H1 (cell line): ENCODE measurements at regions not wholly inside any gene's neighbourhood (a gene's known extent, or its start where the extent isn't known, plus 50 kb on each side); places are given as distances from the start of the nearest gene placed in this dataset.

Experiments used
- CTCF ChIA-PET: fragments of 300-600 bp; sonication (Branson Sonifier 250); formaldehyde crosslinking; loops from one replicate; lab custom pipeline; 2021; ENCODE audit not compliant: partially characterized antibody; lab: Charles Lee
- POLR2A ChIA-PET: fragments of 300-600 bp; sonication (Branson Sonifier 250); formaldehyde crosslinking; loops from one replicate; lab custom pipeline; 2021; ENCODE audit warnings: inconsistent platforms; ENCODE audit not compliant: partially characterized antibody; lab: Charles Lee
- DNase-seq, 2 experiments: peaks; one replicate each; pipeline versions ENCODE4 v3.0.0 to v3.0.0-alpha.2; 2010 to 2022; ENCODE audit warnings: low spot score in 2 of 2, low read depth in 1 of 2, mixed read lengths in 1 of 2
- FAIRE-seq: peaks from 2 replicates; lab custom pipeline; 2011; peaks lifted over from hg19 to GRCh38; lab: Jason Lieb, UNC
- H2AFZ ChIP-seq: 2 replicates; pipeline ENCODE4 v1.8.1; 2012; ENCODE audit warnings: low read length, inconsistent platforms
- H2AK5ac ChIP-seq: 2 replicates; pipeline ENCODE4 v1.6.1; 2013; ENCODE audit warnings: low read depth, low read length
- H2BK120ac ChIP-seq: replicated peaks from 2 replicates; pipeline ENCODE3; 2013; ENCODE audit warnings: low read depth, low read length, inconsistent platforms
- H2BK12ac ChIP-seq: 2 replicates; pipeline ENCODE4 v1.6.1; 2013; ENCODE audit warnings: low read depth, low read length
- H2BK15ac ChIP-seq: 2 replicates; pipeline ENCODE4 v1.6.1; 2013; ENCODE audit warnings: low read length
- H2BK20ac ChIP-seq: 2 replicates; pipeline ENCODE4 v1.6.1; 2013; ENCODE audit warnings: low read length
- H2BK5ac ChIP-seq: 2 replicates; pipeline ENCODE4 v1.6.1; 2013; ENCODE audit warnings: low read depth, low read length
- H3K14ac ChIP-seq: 2 replicates; pipeline ENCODE4 v1.6.1; 2013; ENCODE audit warnings: inconsistent platforms; ENCODE audit not compliant: insufficient read length
- H3K18ac ChIP-seq: 2 replicates; pipeline ENCODE4 v1.6.1; 2013; ENCODE audit warnings: low read length; ENCODE audit errors: extremely low read depth
- H3K23ac ChIP-seq: 2 replicates; pipeline ENCODE4 v1.6.1; 2013; ENCODE audit warnings: inconsistent platforms; ENCODE audit not compliant: insufficient read length
- H3K23me2 ChIP-seq: 2 replicates; pipeline ENCODE4 v1.6.1; 2013; ENCODE audit warnings: low read depth, low read length
- H3K27ac ChIP-seq: 2 replicates; pipeline ENCODE4 v1.6.1; 2011; ENCODE audit warnings: low read depth, low read length, inconsistent platforms
- H3K27me3 ChIP-seq, 4 experiments: replicated peaks in 1 of 4; 1 replicate in 1 of 4; 2 replicates in 3 of 4; pipeline versions ENCODE4 v1.6.1 to v1.8.1; 2011 to 2013; ENCODE audit warnings: low read length in 3 of 4, mild to moderate bottlenecking in 3 of 4, inconsistent platforms in 2 of 4, mixed read lengths in 2 of 4, moderate library complexity in 1 of 4; ENCODE audit not compliant: control insufficient read depth in 3 of 4, insufficient read depth in 3 of 4; ENCODE audit errors: extremely low read depth in 1 of 4
- H3K36me3 ChIP-seq, 4 experiments: 2 replicates each; pipeline versions ENCODE4 v1.6.1 to v1.8.1; 2011 to 2013; ENCODE audit warnings: mild to moderate bottlenecking in 4 of 4, low read length in 3 of 4, moderate library complexity in 2 of 4, control low read depth in 1 of 4, inconsistent platforms in 1 of 4; ENCODE audit not compliant: insufficient read depth in 4 of 4, control insufficient read depth in 2 of 4
- H3K4ac ChIP-seq: replicated peaks from 2 replicates; pipeline ENCODE3; 2013; ENCODE audit warnings: low read length, low read depth, mixed read lengths, inconsistent platforms; ENCODE audit not compliant: insufficient read length
- H3K4me1 ChIP-seq, 4 experiments: replicated peaks in 1 of 4; 1 replicate in 1 of 4; 2 replicates in 3 of 4; pipeline versions ENCODE4 v1.6.1 to v1.8.1; 2011 to 2013; ENCODE audit warnings: low read length in 3 of 4, inconsistent platforms in 2 of 4, mixed read lengths in 1 of 4; ENCODE audit not compliant: insufficient read depth in 4 of 4, control insufficient read depth in 3 of 4
- H3K4me2 ChIP-seq, 2 experiments: 2 replicates each; pipeline versions ENCODE4 v1.6.1 to v1.8.1; 2011 to 2013; ENCODE audit warnings: low read depth in 2 of 2, low read length in 2 of 2, control low read depth in 1 of 2, inconsistent platforms in 1 of 2, mild to moderate bottlenecking in 1 of 2; ENCODE audit not compliant: insufficient read depth in 1 of 2
- H3K4me3 ChIP-seq, 4 experiments: fragments of 200-600, 300-600 bp in 1 of 4; sonication (generic), shearing (Covaris generic), sonication (Bioruptor Twin) in 1 of 4; 2 replicates each; pipeline versions ENCODE4 v1.5.1 to v1.8.1; 2011 to 2016; ENCODE audit warnings: low read length in 4 of 4, low read depth in 3 of 4, control low read depth in 2 of 4, inconsistent platforms in 2 of 4, mild to moderate bottlenecking in 2 of 4, mixed read lengths in 1 of 4, moderate library complexity in 1 of 4; ENCODE audit not compliant: insufficient read depth in 2 of 4; ENCODE audit errors: extremely low read depth in 1 of 4
- H3K56ac ChIP-seq: replicated peaks from 2 replicates; pipeline ENCODE3; 2013; ENCODE audit warnings: low read depth, mild to moderate bottlenecking, mixed read lengths, low read length, inconsistent platforms; ENCODE audit not compliant: insufficient read length
- H3K79me1 ChIP-seq: 2 replicates; pipeline ENCODE4 v1.6.1; 2013; ENCODE audit warnings: low read depth, low read length, control low read depth
- H3K79me2 ChIP-seq, 2 experiments: 2 replicates each; pipeline versions ENCODE4 v1.6.1 to v1.8.1; 2012 to 2013; ENCODE audit warnings: low read length in 2 of 2, mild to moderate bottlenecking in 2 of 2, inconsistent platforms in 1 of 2; ENCODE audit not compliant: insufficient read depth in 2 of 2, control insufficient read depth in 1 of 2
- H3K9ac ChIP-seq, 4 experiments: replicated peaks in 1 of 4; 1 replicate in 1 of 4; 2 replicates in 3 of 4; pipeline versions ENCODE4 v1.6.1 to v1.8.1; 2011 to 2013; ENCODE audit warnings: low read depth in 3 of 4, low read length in 3 of 4, control low read depth in 2 of 4, mild to moderate bottlenecking in 2 of 4, moderate library complexity in 2 of 4, inconsistent platforms in 1 of 4; ENCODE audit errors: extremely low read depth in 1 of 4
- H3K9me3 ChIP-seq, 2 experiments: 2 replicates each; pipeline versions ENCODE4 v1.6.1 to v1.8.1; 2012 to 2013; ENCODE audit warnings: mild to moderate bottlenecking in 2 of 2, moderate library complexity in 2 of 2, control low read depth in 1 of 2, inconsistent platforms in 1 of 2, low read depth in 1 of 2, low read length in 1 of 2, mixed read lengths in 1 of 2; ENCODE audit not compliant: insufficient read depth in 2 of 2
- H4K20me1 ChIP-seq, 2 experiments: replicated peaks in 1 of 2; 2 replicates each; pipeline versions ENCODE3 to v1.8.1; 2011 to 2013; ENCODE audit warnings: inconsistent platforms in 2 of 2, low read length in 2 of 2, mild to moderate bottlenecking in 1 of 2; ENCODE audit not compliant: insufficient read depth in 2 of 2, control insufficient read depth in 1 of 2
- H4K5ac ChIP-seq: 2 replicates; pipeline ENCODE4 v1.6.1; 2013; ENCODE audit warnings: low read length, low read depth, mixed read lengths, inconsistent platforms; ENCODE audit not compliant: insufficient read length
- H4K8ac ChIP-seq: 2 replicates; pipeline ENCODE4 v1.8.0; 2013; ENCODE audit warnings: mild to moderate bottlenecking, moderate library complexity, low read length, inconsistent platforms; ENCODE audit not compliant: insufficient read depth; ENCODE audit errors: extremely low read depth
- H4K91ac ChIP-seq: replicated peaks from 2 replicates; pipeline ENCODE3; 2013; ENCODE audit warnings: low read length, mixed read lengths, inconsistent platforms; ENCODE audit not compliant: insufficient read length
- ASH2L ChIP-seq: fragments of 200-600, 300-600 bp; sonication (generic); IDR thresholded peaks from one replicate; pipeline ENCODE4 v1.7.1; 2017; ENCODE audit warnings: low read length
- BCL11A ChIP-seq, 2 experiments: IDR thresholded peaks; one replicate each; pipeline ENCODE4 v1.6.1; 2011; ENCODE audit warnings: low read depth in 2 of 2, low read length in 2 of 2, mild to moderate bottlenecking in 2 of 2
- E2F6 ChIP-seq: IDR thresholded peaks from 2 replicates; pipeline ENCODE4 v1.6.1; 2012; ENCODE audit warnings: inconsistent platforms
- EP300 ChIP-seq, 2 experiments: IDR thresholded peaks; 1 replicate in 1 of 2; 2 replicates in 1 of 2; pipeline ENCODE4 v1.6.1; 2011 to 2012; ENCODE audit warnings: low read depth in 2 of 2, low read length in 2 of 2, mild to moderate bottlenecking in 2 of 2, borderline replicate concordance in 1 of 2, inconsistent platforms in 1 of 2, moderate library complexity in 1 of 2
- EZH2 ChIP-seq: fragments of 200-600 bp; sonication (generic); IDR thresholded peaks from 2 replicates; pipeline ENCODE4 v1.7.1; 2012; ENCODE audit warnings: low read depth, mild to moderate bottlenecking, moderate library complexity, low read length, inconsistent platforms; ENCODE audit not compliant: severe bottlenecking
- KDM5A ChIP-seq: fragments of 200-600 bp; IDR thresholded peaks from 2 replicates; pipeline ENCODE4 v1.7.1; 2012; ENCODE audit warnings: mild to moderate bottlenecking, low read length, inconsistent platforms, mixed read lengths
- POU5F1 ChIP-seq: IDR thresholded peaks from 2 replicates; pipeline ENCODE4 v1.6.1; 2011; ENCODE audit warnings: low read depth, mild to moderate bottlenecking, low read length, moderate library complexity
- RBBP5 ChIP-seq: IDR thresholded peaks from 2 replicates; pipeline ENCODE4 v1.7.1; 2012; ENCODE audit warnings: low read depth, mild to moderate bottlenecking, inconsistent platforms, low read length, moderate library complexity, borderline replicate concordance
- RXRA ChIP-seq: IDR thresholded peaks from 2 replicates; pipeline ENCODE4 v1.6.1; 2011; ENCODE audit warnings: low read depth, mild to moderate bottlenecking, low read length, moderate library complexity; ENCODE audit not compliant: insufficient read depth
- SIN3A ChIP-seq, 2 experiments: IDR thresholded peaks in 1 of 2; conservative IDR thresholded peaks in 1 of 2; 2 replicates each; pipeline ENCODE4 v1.6.1; 2011 to 2012; ENCODE audit warnings: low read length in 2 of 2, improper control_type of control experiment in 1 of 2, low read depth in 1 of 2, mild to moderate bottlenecking in 1 of 2
- SP4 ChIP-seq: IDR thresholded peaks from 2 replicates; pipeline ENCODE4 v1.6.1; 2012; ENCODE audit warnings: low read length, inconsistent platforms
- USF2 ChIP-seq: IDR thresholded peaks from 2 replicates; pipeline ENCODE4 v1.6.1; 2011; ENCODE audit warnings: low read length, improper control_type of control experiment
- ZNF274 ChIP-seq: IDR thresholded peaks from 2 replicates; pipeline ENCODE4 v1.7.0; 2012; ENCODE audit warnings: low read length, borderline replicate concordance; ENCODE audit errors: extremely low read depth
- WGBS, 2 experiments: shearing (Covaris generic) in 1 of 2; methylation state at CpG; one replicate each; pipeline versions ENCODE4 v1.1.6 to v1.1.7; 2013 to 2015; ENCODE audit warnings: low lambda C conversion rate in 2 of 2, mixed read lengths in 2 of 2, inconsistent platforms in 1 of 2, low coverage in 1 of 2, missing lambda C conversion rate in 1 of 2; ENCODE audit not compliant: insufficient replicate concordance in 2 of 2, insufficient coverage in 1 of 2, insufficient read length in 1 of 2; ENCODE audit errors: extremely low coverage in 1 of 2, missing lambda C conversion rate in 1 of 2; 5-methylcytosine and 5-hydroxymethylcytosine counted together

DNA sequence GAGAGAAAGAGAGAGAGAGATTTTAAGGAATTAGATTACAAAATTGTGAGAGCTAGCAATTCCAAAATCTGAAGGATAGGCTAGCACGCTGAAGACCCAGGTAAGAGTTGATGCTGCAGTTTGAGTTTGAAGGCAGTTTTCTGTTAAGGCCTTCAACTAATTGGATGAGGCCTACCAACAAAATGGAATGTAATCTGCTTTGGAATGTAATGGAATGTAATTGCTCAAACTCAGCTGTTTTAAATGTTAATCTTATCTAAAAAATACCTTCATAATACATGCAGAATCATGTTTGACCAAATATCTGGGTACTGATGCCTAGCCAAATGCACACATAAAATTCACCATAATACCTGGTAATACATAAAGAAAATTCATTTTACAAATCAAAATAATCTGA is 976.1 kb downstream of the LTN1 start:
- Histone ChIP-seq H3K9ac (no peak overlapping the region), H3K79me1 (no peaks in the 10 kb centered on the region), H2AFZ (no peak overlapping the region), H3K18ac (no peak overlapping the region), H3K4ac (no peak overlapping the region), H4K20me1 (no peaks in the 10 kb centered on the region), H4K8ac (no peak overlapping the region), H3K14ac (no peak overlapping the region), H3K79me2 (no peaks in the 10 kb centered on the region), H3K4me1 (no peaks in the 10 kb centered on the region), H3K27me3 (no peaks in the 10 kb centered on the region), H4K5ac (no peak overlapping the region), H3K27ac (no peak overlapping the region), H3K56ac (no peak overlapping the region), H2AK5ac (no peak overlapping the region), H3K9me3 (no peaks in the 10 kb centered on the region), H2BK20ac (no peak overlapping the region), H2BK15ac (no peak overlapping the region), H3K4me2 (no peak overlapping the region), H2BK5ac (no peak overlapping the region), H3K36me3 (no peaks in the 10 kb centered on the region), H2BK12ac (no peak overlapping the region), H3K23ac (no peak overlapping the region), H3K23me2 (no peaks in the 10 kb centered on the region), H4K91ac (no peak overlapping the region), H2BK120ac (no peak overlapping the region), H3K4me3 (no peak overlapping the region)
- FAIRE-seq = no peak
- no peak for DNase-seq
- ChIA-PET POLR2A (no interaction called here), CTCF (interaction anchor here (0.8 kb wide), 1 partner anchor 16 kb away, joined by 3 read pairs; no protein-coding TSS in a partner anchor)
- 95% methylated on average over 1 of the region's 1 CpG; no CpG with 5 or more reads in 1 of the 2 experiments for WGBS, 2 experiments
- no peak for TF ChIP-seq BCL11A (IDR thresholded peaks at IDR 0.05; ENCODE audit: low read depth in 2 of 2, low read length in 2 of 2)
- no peak for TF ChIP-seq KDM5A
- no peak for TF ChIP-seq RXRA
- no peak for TF ChIP-seq USF2
- no peak for TF ChIP-seq EP300 (IDR thresholded peaks at IDR 0.05; ENCODE audit: borderline replicate concordance in 1 of 2, low read depth in 2 of 2, low read length in 2 of 2)
- no peak for TF ChIP-seq SP4
- TF ChIP-seq RBBP5 = no peak
- TF ChIP-seq ASH2L = no peak
- TF ChIP-seq ZNF274 = no peak
- TF ChIP-seq SIN3A (conservative IDR thresholded peaks at IDR 0.05 in 1 of 2, IDR thresholded peaks at IDR 0.05 in 1 of 2; ENCODE audit: low read depth in 1 of 2, low read length in 2 of 2) = no peak
- no peak for TF ChIP-seq E2F6
- no peak for TF ChIP-seq POU5F1
- no peak for TF ChIP-seq EZH2
